ENCODE measurements at regions not wholly inside any gene's neighbourhood (a gene's known extent, or its start where the extent isn't known, plus 50 kb on each side); places are given as distances from the start of the nearest gene placed in this dataset.
"Not testable (repeated sequence)": the region's sequence is repeated elsewhere in the genome, so short reads cannot be mapped to it uniquely, and the experiment has no call there.

DNA sequence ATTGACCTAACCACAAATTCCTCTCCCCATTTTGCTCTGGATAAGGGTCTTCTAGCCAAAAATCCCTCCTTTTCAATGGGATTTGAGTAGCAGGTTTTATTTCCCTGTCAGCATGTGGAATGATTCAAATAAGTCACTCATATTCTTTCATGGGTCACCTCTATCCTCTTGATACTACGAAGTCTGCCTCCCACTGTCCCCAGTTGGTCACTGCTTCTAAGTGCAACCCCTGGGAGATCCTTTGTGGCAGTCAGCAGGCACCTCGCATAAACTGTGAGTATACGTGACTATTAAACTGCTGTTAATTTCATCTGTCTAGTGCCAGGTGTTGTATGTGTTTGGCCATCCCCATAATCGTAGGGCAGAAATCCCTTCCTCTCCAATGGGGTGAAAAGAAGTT lies 1667.9 kb upstream of the PCDH7 start:
- DNase-seq, result no peak

DNA sequence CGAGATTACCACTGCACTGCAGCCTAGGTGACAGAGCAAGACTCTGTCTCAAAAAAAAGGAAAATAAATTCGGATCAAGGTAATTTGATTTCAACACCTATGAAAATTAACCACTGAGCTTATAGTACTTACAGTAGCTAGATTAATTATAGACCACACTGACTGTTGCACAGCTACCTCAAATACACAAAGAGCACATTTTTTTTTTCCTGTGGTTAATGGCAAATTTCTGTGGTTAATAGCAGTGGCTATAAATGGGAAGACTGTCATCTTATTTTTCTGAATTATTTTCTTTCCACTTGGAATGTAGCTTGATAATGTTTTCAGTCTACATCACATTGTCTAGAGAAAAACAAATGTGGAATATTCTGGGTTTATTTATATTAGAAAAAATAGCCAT lies 1661.6 kb upstream of the PCDH7 start:
- peak; percentile 40 for DNase-seq

DNA sequence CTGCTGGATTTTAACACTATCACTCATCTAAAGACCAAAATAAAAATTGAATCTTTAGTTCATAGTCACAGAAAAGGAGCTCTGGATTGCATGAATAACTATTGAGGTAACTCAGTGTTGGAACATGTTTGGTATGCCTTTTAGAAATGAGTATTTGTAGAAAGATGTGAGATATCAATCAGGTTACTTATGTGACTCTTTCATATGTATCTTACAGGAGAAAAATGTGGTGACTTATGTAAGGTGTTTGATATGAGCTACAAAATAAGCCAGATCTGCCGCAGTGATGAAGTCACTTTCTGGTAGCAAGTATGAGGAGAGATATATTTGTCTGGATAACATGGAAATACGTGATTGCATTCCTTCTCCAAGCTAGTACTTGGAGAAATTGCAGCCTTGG lies 1653.3 kb upstream of the PCDH7 start:
- DNase-seq, result peak; percentile 35

DNA sequence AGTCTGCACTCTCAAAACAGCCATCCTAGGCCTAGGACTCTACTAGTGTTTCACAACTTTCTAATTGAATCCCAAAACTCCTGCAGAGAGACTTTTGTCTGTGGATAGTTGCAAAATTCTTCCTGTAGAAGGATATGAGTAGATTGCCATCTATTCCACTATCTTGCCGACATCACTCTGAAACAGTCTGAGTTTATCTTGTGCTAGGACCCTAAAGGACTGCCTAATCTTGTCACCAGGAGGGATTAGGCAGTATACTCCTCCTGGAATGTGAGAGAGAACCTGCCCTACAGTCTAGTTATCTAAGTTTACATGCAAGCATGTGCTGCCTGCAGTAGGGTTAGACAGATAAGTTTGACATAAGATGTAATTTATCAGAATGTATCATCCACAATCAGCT lies 1646.6 kb upstream of the PCDH7 start:
- DNase-seq, result no peak

DNA sequence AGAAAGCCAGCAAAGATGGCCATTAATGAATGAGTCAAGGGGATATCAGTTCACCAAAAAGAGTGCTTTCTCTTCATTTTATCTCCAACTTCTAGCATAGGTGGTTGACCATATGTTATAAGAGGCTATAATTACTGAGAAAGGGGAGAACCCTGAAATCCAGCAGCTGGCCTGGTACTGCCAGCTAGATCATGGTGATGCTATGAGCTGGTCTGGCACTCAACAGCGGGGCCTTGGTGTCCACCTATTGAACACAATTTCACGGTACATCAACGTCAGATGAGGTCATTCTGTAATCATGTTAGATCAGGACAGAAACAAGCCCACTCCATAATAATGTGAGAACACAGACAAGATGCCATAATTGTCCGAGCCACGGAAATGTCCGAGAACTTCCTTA lies 1644.8 kb upstream of the PCDH7 start:
- DNase-seq, result no peak

DNA sequence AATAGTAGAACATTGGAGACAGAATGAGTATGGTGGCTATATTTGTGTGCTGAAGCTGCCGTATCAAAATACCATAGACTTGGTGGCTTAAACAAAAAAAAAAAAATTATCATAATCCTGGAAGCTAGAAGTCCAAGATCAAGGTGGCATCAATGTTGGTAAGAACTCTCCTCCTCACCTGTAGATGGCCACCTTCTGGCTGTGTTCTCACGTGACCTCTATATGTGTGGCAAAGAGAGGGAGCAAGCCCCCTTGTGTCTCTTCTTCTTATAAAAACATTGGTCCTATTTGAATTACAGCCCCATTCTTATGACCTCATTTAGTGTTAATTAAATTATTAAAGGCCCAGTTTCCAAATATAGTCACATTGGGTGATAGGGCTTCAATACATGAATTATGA lies 1640.9 kb upstream of the PCDH7 start:
- no peak for DNase-seq

DNA sequence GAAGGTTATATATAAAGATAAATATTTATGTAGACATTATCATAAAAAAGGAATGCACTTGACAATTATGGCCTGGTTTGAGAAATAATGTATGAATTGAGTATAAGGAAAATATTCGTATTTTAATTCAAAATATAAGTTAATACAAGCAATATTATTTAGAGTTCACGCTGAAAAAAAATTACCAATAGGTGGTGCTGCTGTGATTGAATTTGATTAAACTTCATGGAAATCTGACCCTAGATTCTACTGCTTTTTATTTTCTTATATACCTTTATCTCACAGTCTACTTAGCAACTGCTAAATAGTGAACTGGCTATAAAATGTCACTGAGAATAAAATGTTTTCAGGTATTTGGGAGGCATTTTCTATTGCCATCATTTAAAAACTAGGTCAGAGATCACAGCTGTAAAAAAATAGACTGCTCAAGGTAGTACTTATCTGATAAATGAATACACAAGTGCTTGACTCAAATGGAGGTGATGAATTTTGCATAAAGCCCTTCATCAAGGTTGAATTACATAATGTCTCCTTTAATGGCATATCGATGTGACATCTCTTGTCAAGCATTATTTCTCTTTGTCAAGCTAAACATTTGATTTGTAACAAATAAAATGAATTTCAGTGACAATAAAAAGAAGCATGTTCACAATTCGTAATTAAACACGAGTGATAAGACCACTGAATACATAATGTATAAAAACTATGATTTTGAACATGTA lies 1638.8 kb upstream of the PCDH7 start:
- DNase-seq, result no peak

DNA sequence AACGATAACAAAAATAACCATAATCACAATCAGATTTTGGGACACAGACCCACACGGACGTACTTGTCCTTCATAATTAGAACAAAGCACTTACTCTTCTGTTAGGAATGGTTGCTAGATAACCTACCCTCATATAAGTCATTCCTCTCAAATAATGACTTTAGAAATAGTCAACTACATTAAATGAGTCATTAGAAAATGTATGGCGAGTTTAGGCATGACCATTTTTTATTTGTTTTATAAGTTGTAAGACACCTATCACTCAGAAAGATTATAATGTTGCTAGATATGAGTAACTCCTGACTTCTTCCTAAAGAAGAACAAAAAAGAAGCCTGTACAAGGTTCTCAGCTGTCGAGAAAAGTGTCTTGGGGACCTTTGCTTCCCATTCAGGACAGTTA lies 1637.5 kb upstream of the PCDH7 start:
- no peak for DNase-seq

DNA sequence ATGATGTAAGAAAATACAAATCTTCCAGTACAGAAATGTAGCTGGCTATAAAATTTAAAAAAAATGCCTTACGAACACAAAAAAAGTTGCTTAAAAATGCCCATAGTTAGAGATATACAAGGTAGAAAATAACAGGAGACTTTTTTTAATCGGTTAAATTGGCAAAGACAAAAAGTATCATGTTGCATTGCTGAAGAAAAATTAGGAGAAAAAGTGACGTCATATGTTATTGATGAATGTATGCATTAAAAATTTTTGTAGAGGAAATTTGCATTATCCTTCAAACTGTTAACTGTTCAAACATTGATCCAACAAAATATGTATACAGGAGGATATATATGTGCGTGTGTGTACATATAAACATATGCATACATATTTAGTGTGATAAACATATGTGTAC lies 1634.4 kb upstream of the PCDH7 start:
- DNase-seq, result no peak

DNA sequence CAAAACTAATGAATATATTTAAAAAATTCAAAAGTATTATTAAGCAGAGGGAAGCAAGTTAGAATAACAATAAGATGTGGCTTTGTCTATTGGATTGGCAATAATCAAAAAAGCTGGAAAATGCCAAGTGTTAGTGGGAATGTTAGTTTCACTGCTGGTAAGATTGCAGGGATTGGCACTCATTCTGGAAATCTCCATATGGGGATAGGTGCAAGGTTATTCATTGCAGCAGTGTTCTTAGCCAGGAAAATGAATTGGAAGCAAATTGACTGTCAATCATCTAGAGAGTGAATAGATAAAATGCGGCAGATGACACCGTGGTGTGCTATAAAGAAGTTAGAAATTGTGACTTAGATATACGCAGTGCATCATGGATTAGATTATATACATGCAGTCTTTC lies 1615.5 kb upstream of the PCDH7 start:
- DNase-seq, result no peak

DNA sequence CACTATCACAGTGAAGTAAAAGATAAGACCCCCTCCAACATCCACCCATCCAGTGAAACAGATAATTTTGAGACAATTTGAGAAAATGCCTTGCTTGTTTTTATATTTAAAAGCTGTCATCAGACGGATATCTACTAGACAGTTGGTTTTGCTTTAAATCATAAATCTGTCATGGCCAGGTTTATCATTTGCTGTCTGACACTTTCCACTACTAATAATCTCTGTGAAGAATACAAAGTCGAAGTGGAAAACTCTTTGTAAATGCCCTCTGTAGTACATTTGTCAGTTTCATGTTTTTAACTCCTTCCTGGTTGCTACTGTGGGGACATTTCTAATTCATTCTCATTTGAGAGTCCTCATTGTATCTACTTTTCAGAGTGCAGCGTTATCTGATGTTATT lies 1606.2 kb upstream of the PCDH7 start:
- no peak for DNase-seq

DNA sequence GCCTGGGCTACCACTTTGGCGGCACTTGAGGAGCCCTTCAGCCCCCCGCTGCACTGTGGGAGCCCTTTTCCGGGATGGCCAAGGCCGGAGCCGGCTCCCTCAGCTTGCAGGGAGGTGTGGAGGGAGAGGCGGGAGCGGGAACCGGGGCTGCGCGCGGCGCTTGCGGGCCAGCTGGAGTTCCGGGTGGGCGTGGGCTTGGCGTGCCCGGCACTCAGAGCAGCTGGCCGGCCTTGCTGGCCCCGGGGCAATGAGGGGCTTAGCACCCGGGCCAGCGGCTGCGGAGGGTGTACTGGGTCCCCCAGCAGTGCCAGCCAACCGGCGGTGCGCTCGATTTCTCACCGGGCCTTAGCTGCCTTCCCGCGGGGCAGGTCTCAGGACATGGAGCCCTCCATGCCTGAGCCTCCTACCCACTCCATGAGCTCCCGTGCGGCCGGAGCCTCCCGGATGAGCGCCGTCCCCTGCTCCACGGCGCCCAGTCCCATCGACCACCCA lies 1602.9 kb upstream of the PCDH7 start:
- not testable (repeated sequence) for DNase-seq

DNA sequence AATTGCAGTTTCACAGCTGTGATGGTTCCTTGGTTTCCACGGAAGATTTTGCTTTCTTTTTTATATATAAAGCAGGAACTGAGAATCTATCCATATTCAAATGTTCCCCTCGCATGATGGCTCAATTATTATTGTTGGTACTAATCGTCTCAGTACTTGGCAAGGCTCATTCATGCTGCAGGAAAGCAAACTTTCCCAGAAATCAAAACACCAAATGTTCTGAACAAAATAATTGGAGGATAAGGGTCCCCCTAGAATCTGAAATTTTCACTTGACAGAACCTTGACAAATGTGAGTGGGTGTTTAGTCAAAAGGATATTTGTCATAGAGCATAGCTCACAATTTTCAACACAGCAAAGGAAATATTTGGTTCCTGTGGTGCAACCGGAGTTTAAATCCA lies 1598.6 kb upstream of the PCDH7 start:
- DNase-seq, result no peak

DNA sequence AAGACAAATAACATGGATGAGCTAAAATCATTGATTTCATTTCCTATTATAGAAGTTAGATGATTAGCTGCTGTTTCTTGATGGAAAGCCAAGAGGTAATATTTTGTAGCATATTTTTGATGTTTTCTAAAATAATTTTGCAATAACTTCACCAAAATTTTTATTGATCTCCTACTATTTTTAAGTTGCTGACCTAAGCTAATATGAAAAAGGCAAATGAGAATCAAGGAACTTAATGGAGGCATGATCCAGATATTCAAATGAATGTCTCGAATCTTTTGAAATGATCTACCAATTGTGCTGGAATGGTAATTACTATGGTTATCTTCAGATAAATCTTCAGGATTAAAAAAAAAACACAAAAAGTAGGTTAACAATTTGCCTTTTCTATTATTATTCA lies 1591.4 kb upstream of the PCDH7 start:
- DNase-seq, result no peak

DNA sequence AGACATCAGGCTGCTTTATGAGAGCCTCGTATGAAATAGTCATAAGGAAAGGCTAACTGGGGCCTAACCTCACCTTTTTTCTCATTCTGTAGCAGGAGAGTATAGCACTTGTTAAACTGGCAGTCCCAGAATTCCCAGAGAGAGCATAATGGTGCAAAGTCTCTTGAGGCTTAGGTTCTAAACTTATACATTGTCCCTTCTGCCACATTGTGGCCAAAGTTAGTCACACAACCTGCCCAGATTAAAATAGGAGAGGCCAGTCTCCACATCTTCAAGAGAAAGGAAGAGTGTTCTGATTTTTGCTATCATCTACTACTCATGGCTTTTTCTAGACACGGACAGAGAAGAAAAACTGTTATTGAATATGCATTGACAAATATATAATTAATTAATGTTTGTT lies 1588.9 kb upstream of the PCDH7 start:
- DNase-seq, result no peak

DNA sequence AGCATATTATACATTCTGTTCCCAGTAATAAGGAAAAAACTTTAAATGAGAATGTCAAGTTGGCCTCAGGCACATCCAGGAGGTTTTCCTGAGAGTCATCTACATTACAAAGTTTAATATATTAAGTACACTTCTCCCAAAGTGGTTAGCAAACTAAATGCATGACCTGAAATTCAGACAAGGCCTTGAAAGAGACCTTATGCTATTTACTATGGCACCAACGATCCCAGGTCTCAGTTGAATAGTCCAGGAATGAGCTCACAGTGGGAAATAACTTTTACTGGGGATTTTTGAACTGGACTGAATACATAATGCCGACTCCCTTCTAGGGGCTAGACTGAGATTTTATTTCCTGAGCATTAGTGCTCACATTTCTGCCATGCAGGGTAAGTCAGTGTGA lies 1577.5 kb upstream of the PCDH7 start:
- DNase-seq, result no peak

DNA sequence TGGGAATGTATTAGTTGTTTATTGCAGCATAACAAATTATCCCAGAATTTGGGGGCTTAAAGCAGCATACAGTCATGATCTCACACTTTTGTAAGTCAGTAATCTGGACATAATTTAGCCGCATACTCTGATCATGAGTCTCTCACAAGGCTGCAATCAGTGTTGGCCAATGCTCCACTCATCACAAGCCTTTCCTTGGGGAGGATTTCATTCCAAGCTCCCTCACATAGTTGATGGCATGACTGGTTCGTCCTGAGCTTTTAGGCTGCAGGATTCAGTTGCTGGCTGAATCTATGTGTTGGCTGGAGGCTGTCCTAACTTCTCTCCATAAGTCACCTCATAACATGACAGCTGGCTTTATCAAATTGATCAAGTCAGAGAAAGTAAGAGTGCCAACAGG lies 1568.6 kb upstream of the PCDH7 start:
- peak; percentile 5 for DNase-seq

DNA sequence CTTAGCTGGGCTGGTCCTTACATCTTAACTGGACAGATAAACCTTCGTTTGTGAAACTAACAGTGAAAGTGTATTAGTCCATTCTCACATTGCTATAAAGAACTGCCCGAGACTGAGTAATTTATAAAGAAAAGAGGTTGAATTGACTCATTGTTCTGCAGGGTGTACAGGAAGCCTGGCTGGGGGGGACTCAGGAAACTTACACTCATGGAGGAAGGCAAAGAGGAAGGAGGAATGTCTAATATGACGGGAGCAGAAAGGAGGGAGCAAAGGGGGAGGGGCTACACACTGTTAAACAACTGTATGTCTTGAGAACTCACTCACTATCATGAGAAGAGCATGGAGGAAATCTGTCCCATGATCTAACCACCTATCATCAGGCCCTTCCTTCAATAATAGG lies 1566.5 kb upstream of the PCDH7 start:
- no peak for DNase-seq

DNA sequence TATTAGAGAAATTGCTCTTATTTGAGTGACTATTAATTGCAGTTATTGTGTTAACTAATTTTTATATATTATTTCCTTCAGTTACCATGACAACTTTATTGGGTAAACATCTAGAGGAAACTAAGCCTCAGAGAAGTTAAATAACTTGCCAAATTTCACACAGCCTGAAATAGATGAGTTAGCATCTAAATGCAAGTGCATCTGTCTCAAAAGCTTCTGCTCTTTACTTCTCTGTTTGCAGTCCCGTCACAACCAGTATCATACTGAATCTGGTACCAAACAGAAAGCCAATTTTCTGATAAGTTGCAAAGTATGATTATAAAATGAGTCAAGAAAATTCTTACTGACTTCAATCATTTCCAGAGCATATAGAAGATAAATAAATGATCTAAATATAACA lies 1544.9 kb upstream of the PCDH7 start:
- no peak for DNase-seq

DNA sequence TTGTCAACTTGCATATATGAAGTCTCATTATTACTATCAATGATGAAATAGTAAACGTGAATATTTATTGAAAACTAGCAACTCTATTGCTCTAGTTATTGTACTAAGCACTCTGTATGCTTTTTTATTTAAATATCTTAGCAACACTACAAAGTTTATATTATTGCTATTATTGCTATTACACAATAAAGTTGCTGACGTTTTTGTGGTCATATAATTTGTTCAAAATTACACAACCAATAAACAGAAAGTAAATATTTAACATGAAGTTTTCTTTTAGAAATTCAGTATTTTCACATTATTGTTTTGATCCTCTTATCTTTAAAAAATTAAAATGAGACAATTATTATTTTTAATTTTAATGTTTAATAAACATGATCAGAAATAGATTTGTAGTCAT lies 1521.1 kb upstream of the PCDH7 start:
- no peak for DNase-seq

DNA sequence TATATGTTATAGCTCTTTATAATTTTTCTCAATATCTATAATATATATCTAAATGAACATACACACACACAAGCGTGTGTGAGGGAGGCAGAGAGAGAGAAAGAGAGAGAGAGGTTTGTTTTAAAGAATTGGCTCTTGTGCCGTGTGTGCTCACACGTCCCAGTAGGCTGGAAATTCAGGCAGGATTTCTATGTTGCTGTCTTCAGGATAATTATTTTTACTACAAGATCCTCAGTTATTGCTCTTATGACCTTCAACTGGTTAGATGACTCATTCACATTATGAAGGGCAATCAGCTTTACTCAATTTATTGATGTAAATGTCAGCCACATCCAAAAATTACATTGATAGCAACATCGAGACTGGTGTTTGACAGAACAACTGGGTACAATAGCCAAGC lies 1520.7 kb upstream of the PCDH7 start:
- no peak for DNase-seq

DNA sequence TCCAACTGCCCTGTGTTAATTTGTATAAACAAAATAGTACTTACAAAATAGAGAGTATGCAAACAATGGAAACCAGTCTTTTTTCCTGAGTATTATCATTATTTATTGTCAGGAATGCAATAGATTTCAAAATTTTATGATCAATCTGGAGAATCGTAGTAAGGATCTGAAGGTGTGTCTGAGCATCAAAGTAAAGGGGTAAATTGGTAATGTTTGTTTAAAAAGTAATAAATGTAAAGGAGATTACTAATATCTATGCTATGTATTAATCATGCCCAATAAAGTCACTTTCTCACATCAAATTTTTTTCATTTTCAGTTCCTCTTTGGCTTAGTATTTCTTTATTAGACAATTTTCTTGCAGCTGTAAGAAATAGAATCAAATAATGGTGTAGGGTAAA lies 1507.1 kb upstream of the PCDH7 start:
- DNase-seq, result no peak

DNA sequence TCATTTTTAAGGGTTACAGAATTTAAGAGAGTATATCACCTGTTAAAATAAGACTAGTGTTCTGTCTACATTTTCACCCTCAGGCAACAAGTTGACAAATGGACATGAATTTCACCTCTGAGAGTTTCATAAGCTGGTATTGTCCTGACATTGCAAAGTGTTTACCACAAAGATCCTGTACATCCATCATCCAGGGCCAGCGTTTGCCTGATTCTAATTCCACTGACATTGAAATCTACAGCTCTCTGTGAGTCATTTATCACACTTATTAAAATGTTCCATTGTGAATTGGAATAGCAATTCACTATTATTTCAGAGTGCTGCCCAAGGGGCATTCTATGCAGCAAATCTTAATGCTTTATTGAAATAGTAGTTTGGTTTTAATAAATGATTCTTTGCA lies 1499.4 kb upstream of the PCDH7 start:
- DNase-seq, result no peak

DNA sequence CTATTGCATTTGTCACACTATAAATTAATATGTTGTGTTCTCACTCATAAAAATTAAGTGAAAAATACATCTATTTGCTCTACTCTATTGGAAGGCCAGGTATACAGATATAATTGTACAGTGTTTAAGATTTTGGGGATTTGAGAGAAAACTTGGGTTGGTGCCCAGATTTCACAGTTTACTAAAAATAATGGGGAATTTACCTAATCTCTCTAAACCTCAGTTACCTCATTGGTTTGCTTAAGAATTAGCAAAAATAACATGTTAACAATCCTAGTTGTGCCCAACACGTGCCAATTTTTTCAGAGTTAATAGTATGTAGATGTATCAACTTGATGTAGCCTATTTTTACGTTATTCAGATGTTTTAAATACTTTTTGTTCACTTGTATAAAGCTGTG lies 1495.3 kb upstream of the PCDH7 start:
- no peak for DNase-seq

DNA sequence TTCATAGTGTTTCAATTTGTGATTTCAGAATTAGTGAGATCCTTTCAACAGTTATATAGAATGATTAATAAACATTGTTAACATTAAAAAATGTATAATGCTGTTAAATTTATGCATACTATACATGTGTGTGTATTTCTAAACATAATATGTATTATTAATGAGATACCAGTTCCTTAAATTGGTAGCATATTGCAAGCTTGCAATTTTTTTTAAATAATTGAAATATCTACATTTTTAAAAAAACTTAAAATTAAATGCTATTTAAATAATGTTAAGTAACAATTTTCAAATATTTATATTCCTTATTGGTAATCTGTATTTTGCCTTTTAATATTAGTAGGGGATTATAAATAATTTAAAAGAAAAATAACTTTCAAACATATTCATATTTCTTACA lies 1479.5 kb upstream of the PCDH7 start:
- no peak for DNase-seq

DNA sequence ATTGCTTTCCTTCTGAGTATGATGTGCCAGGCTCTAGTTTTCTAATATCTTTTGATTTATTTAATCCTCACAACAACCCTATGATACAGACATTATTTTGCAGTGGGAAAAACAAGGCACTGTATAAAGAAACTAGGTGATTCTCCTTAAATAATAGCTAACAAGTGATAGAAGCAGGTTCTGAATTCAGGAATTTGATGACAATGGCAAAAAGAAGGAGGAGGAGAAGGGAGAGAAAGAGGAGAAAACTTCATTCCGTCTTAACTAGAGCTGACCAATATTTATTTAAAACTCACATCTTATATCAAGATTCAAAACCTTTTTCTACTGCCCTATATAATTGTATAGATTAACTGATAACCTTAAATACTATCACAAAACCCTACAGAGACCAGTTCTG lies 1477.1 kb upstream of the PCDH7 start:
- DNase-seq, result no peak
